SK-MEL-5 (cell line): ENCODE measurements at regions not wholly inside any gene's neighbourhood (a gene's known extent, or its start where the extent isn't known, plus 50 kb on each side); places are given as distances from the start of the nearest gene placed in this dataset.
A peak's percentile ranks its signal among the peaks of the same experiment; 100 is the strongest.
"Not testable (repeated sequence)": the region's sequence is repeated elsewhere in the genome, so short reads cannot be mapped to it uniquely, and the experiment has no call there.

Experiments used
- DNase-seq: peaks from one replicate; pipeline ENCODE4 v3.0.0-alpha.2; 2016; ENCODE audit warnings: low read depth, low spot score
- in situ Hi-C: cut with HindIII; loops from 2 replicates; pipeline ENCODE4 v1.10.0; 2016; ENCODE audit warnings: low sequenced_read_pairs, high pct_unique_total_duplicates, low pct_unique_long_range_greater_than_20kb

GRCh38 chr11:82045748-82046457 lies 687.8 kb downstream of the FAM181B start:
- DNase-seq = no peak
- in situ Hi-C loops = no loop called here

- in situ Hi-C loops = no loop called here
- no peak for DNase-seq
These were observed 690.3 kb downstream of the FAM181B start for GRCh38 chr11:82043316-82043715.

- DNase-seq = no peak
- in situ Hi-C loops = no loop called here
These were observed 691.9 kb downstream of the FAM181B start for GRCh38 chr11:82041764-82042163.

GRCh38 chr11:82038154-82038553 lies 695.5 kb downstream of the FAM181B start:
- in situ Hi-C loops = no loop called here
- DNase-seq = peak; percentile 22

- DNase-seq = peak; percentile 13
- in situ Hi-C loops = no loop called here
These were observed 699.1 kb downstream of the FAM181B start for GRCh38 chr11:82034527-82034926.

GRCh38 chr11:82027335-82027734 lies 706.3 kb downstream of the FAM181B start:
- in situ Hi-C loops, DNase-seq: not testable (repeated sequence)

GRCh38 chr11:82024760-82025159 lies 708.9 kb downstream of the FAM181B start:
- in situ Hi-C loops = no loop called here
- DNase-seq = no peak

- no peak for DNase-seq
- in situ Hi-C loops = no loop called here
These were observed 721.4 kb downstream of the FAM181B start for GRCh38 chr11:82012276-82012675.

GRCh38 chr11:82009133-82009532 lies 724.5 kb downstream of the FAM181B start:
- DNase-seq = no peak
- in situ Hi-C loops = no loop called here

- in situ Hi-C loops = no loop called here
- no peak for DNase-seq
These were observed 726.1 kb downstream of the FAM181B start for GRCh38 chr11:82007521-82007920.

- in situ Hi-C loops = no loop called here
- DNase-seq = no peak
These were observed 729.0 kb downstream of the FAM181B start for GRCh38 chr11:82004537-82005213.

- in situ Hi-C loops = no loop called here
- DNase-seq = no peak
These were observed 729.8 kb downstream of the FAM181B start for GRCh38 chr11:82003671-82004515.

- in situ Hi-C loops = no loop called here
- DNase-seq = no peak
These were observed 730.6 kb downstream of the FAM181B start for GRCh38 chr11:82003024-82003423.

GRCh38 chr11:81995889-81996288 lies 737.8 kb downstream of the FAM181B start:
- no peak for DNase-seq
- in situ Hi-C loops = no loop called here

- in situ Hi-C loops = no loop called here
- DNase-seq = no peak
These were observed 739.9 kb downstream of the FAM181B start for GRCh38 chr11:81993755-81994154.

GRCh38 chr11:81990659-81991443 lies 742.8 kb downstream of the FAM181B start:
- in situ Hi-C loops = no loop called here
- no peak for DNase-seq

- DNase-seq = no peak
- in situ Hi-C loops = no loop called here
These were observed 744.6 kb downstream of the FAM181B start for GRCh38 chr11:81989093-81989492.
